H9 (cell line): ENCODE measurements at regions not wholly inside any gene's neighbourhood (a gene's known extent, or its start where the extent isn't known, plus 50 kb on each side); places are given as distances from the start of the nearest gene placed in this dataset.

Experiments used
- DNase-seq: peaks from one replicate; pipeline ENCODE4 v3.0.0-alpha.2; 2017
- H2AFZ ChIP-seq: one replicate; pipeline ENCODE4 v1.6.1; 2013; ENCODE audit warnings: mild to moderate bottlenecking, low read length, control low read depth, moderate library complexity
- H2AK5ac ChIP-seq: 2 replicates; pipeline ENCODE4 v1.6.1; 2013; ENCODE audit warnings: low read length, control low read depth, mixed read lengths; ENCODE audit not compliant: insufficient read length
- H2BK120ac ChIP-seq: one replicate; pipeline ENCODE4 v1.6.1; 2013; ENCODE audit warnings: low read depth, mild to moderate bottlenecking, low read length, control low read depth, inconsistent platforms; ENCODE audit not compliant: poor library complexity, severe bottlenecking
- H2BK12ac ChIP-seq: 2 replicates; pipeline ENCODE4 v1.6.1; 2013; ENCODE audit warnings: low read length, control low read depth, mixed read lengths, low read depth; ENCODE audit not compliant: insufficient read length
- H2BK15ac ChIP-seq: 2 replicates; pipeline ENCODE4 v1.6.1; 2013; ENCODE audit warnings: low read depth, low read length, control low read depth
- H2BK20ac ChIP-seq: one replicate; pipeline ENCODE4 v1.6.1; 2013; ENCODE audit warnings: low read depth, mild to moderate bottlenecking, low read length, control low read depth, inconsistent platforms; ENCODE audit not compliant: poor library complexity, severe bottlenecking
- H2BK5ac ChIP-seq: 2 replicates; pipeline ENCODE4 v1.6.1; 2013; ENCODE audit warnings: low read length, control low read depth, mixed read lengths; ENCODE audit not compliant: insufficient read length
- H3K14ac ChIP-seq: 2 replicates; pipeline ENCODE4 v1.6.1; 2013; ENCODE audit warnings: low read length, control low read depth; ENCODE audit not compliant: insufficient read depth
- H3K18ac ChIP-seq: 2 replicates; pipeline ENCODE4 v1.6.1; 2013; ENCODE audit warnings: low read depth, mild to moderate bottlenecking, mixed read lengths, low read length, control low read depth; ENCODE audit not compliant: insufficient read length
- H3K23ac ChIP-seq: 2 replicates; pipeline ENCODE4 v1.6.1; 2013; ENCODE audit warnings: low read length, control low read depth, mixed read lengths, low read depth; ENCODE audit not compliant: insufficient read length
- H3K23me2 ChIP-seq: 2 replicates; pipeline ENCODE4 v1.6.1; 2013; ENCODE audit warnings: low read depth, mild to moderate bottlenecking, mixed read lengths, low read length, control low read depth; ENCODE audit not compliant: insufficient read length, poor library complexity, severe bottlenecking
- H3K27ac ChIP-seq: 2 replicates; pipeline ENCODE4 v1.5.1; 2013; ENCODE audit warnings: low read length, control low read depth, mixed read lengths, low read depth; ENCODE audit not compliant: insufficient read length
- H3K27me3 ChIP-seq: 2 replicates; pipeline ENCODE4 v1.6.1; 2013; ENCODE audit warnings: low read length, control low read depth, inconsistent platforms; ENCODE audit not compliant: insufficient read depth
- H3K4ac ChIP-seq: 2 replicates; pipeline ENCODE4 v1.6.1; 2013; ENCODE audit warnings: low read depth, mild to moderate bottlenecking, control low read depth, inconsistent platforms, low read length, moderate library complexity
- H3K4me1 ChIP-seq: 2 replicates; pipeline ENCODE4 v1.6.1; 2013; ENCODE audit warnings: low read length, control low read depth, inconsistent platforms; ENCODE audit not compliant: insufficient read depth
- H3K4me2 ChIP-seq: 2 replicates; pipeline ENCODE4 v1.6.1; 2013; ENCODE audit warnings: low read length, control low read depth, mixed read lengths; ENCODE audit not compliant: insufficient read length, insufficient read depth
- H3K56ac ChIP-seq: 2 replicates; pipeline ENCODE4 v1.6.1; 2013; ENCODE audit warnings: low read depth, mild to moderate bottlenecking, mixed read lengths, low read length, control low read depth; ENCODE audit not compliant: insufficient read length
- H3K79me1 ChIP-seq: 2 replicates; pipeline ENCODE4 v1.6.1; 2013; ENCODE audit warnings: low read depth, mild to moderate bottlenecking, moderate library complexity, low read length, control low read depth, inconsistent platforms; ENCODE audit not compliant: insufficient read depth, poor library complexity, severe bottlenecking
- H3K79me2 ChIP-seq: 2 replicates; pipeline ENCODE4 v1.6.1; 2013; ENCODE audit warnings: low read length, control low read depth, inconsistent platforms; ENCODE audit not compliant: insufficient read depth
- H3K9ac ChIP-seq: 2 replicates; pipeline ENCODE4 v1.6.1; 2013; ENCODE audit warnings: low read length, control low read depth, mixed read lengths; ENCODE audit not compliant: insufficient read length; ENCODE audit errors: extremely low read depth
- H3K9me3 ChIP-seq: one replicate; pipeline ENCODE4 v1.6.1; 2013; ENCODE audit warnings: low read depth, low read length, inconsistent platforms; ENCODE audit not compliant: control insufficient read depth
- H3T11ph ChIP-seq: one replicate; pipeline ENCODE4 v1.6.1; 2013; ENCODE audit warnings: mild to moderate bottlenecking, low read length, control low read depth, inconsistent platforms
- H4K20me1 ChIP-seq: one replicate; pipeline ENCODE4 v1.6.1; 2013; ENCODE audit not compliant: control insufficient read depth, insufficient read length, insufficient read depth
- H4K5ac ChIP-seq: 2 replicates; pipeline ENCODE4 v1.6.1; 2013; ENCODE audit warnings: low read depth, mild to moderate bottlenecking, mixed read lengths, low read length, control low read depth; ENCODE audit not compliant: insufficient read length
- H4K8ac ChIP-seq: replicated peaks from 2 replicates; pipeline ENCODE4 v1.6.1; 2013; ENCODE audit warnings: low read length, control low read depth, mixed read lengths, low read depth; ENCODE audit not compliant: insufficient read length
- H4K91ac ChIP-seq: 2 replicates; pipeline ENCODE4 v1.6.1; 2013; ENCODE audit warnings: low read depth, mild to moderate bottlenecking, moderate library complexity, mixed read lengths, low read length, control low read depth; ENCODE audit not compliant: insufficient read length
- H3K27ac Mint-ChIP-seq, 3 experiments: 2 replicates in 2 of 3; 3 replicates in 1 of 3; pipeline ENCODE4 v1.8.0; 2020 to 2021; ENCODE audit warnings: mixed read lengths in 3 of 3, mild to moderate bottlenecking in 1 of 3, moderate library complexity in 1 of 3
- H3K27me3 Mint-ChIP-seq: 2 replicates; pipeline ENCODE4 v1.8.0; 2021; ENCODE audit warnings: low read depth, mild to moderate bottlenecking, moderate library complexity, mixed read lengths
- H3K36me3 Mint-ChIP-seq, 3 experiments: 2 replicates in 2 of 3; 3 replicates in 1 of 3; pipeline ENCODE4 v1.8.0; 2020 to 2021; ENCODE audit warnings: low read depth in 3 of 3, mixed read lengths in 3 of 3; ENCODE audit not compliant: insufficient read depth in 1 of 3
- H3K4me1 Mint-ChIP-seq, 2 experiments: 2 replicates each; pipeline ENCODE4 v1.8.0; 2020; ENCODE audit warnings: mixed read lengths in 2 of 2
- H3K4me3 Mint-ChIP-seq, 2 experiments: 2 replicates in 1 of 2; 3 replicates in 1 of 2; pipeline ENCODE4 v1.8.0; 2020 to 2021; ENCODE audit warnings: mild to moderate bottlenecking in 2 of 2, mixed read lengths in 2 of 2, moderate library complexity in 1 of 2
- H3K9me3 Mint-ChIP-seq, 2 experiments: 2 replicates in 1 of 2; 3 replicates in 1 of 2; pipeline ENCODE4 v1.8.0; 2020; ENCODE audit warnings: mild to moderate bottlenecking in 2 of 2, mixed read lengths in 2 of 2, moderate library complexity in 1 of 2
- CTCF ChIP-seq: fragments of 200-600 bp; sonication (generic); conservative IDR thresholded peaks from 3 replicates; pipeline ENCODE4 v1.8.0; 2021; ENCODE audit warnings: antibody characterized with exemption, mild to moderate bottlenecking
- WGBS: extraction: QIAGEN DNeasy Blood & Tissue Kit; methylation state at CpG from one replicate; pipeline ENCODE4 v1.1.7; 2013; ENCODE audit warnings: missing lambda C conversion rate, low lambda C conversion rate, mixed read lengths; ENCODE audit not compliant: insufficient read length; ENCODE audit errors: extremely low coverage; 5-methylcytosine and 5-hydroxymethylcytosine counted together

- H2AFZ ChIP-seq: no peak overlapping the region
- no peaks in the 10 kb centered on the region for H3K23me2 ChIP-seq
- H3K14ac ChIP-seq: no peak overlapping the region
- no peak overlapping the region for H2BK12ac ChIP-seq
- Mint-ChIP-seq H3K36me3 (no peaks in the 10 kb centered on the region), H3K27ac (no peak overlapping the region), H3K4me1 (peaks cover 0 to 6% of the 10 kb centered on the region in 2 experiments; a peak in 1 of 4 replicates), H3K9me3 (no peaks in the 10 kb centered on the region), H3K4me3 (no peak overlapping the region), H3K27me3 (peaks cover 1% of the 10 kb centered on the region; the same call in 1 of the 2 replicates)
- no peak for DNase-seq
- H4K8ac ChIP-seq: no peak overlapping the region
- H2BK15ac ChIP-seq: no peak overlapping the region
- H2BK120ac ChIP-seq: no peak overlapping the region
- H2AK5ac ChIP-seq: no peak overlapping the region
- no peaks in the 10 kb centered on the region for H3K9me3 ChIP-seq
- H3K4me1 ChIP-seq: no peaks in the 10 kb centered on the region
- no peak overlapping the region for H3K18ac ChIP-seq
- no peak for TF ChIP-seq CTCF
- H3K9ac ChIP-seq: no peak overlapping the region
- H3K27me3 ChIP-seq: no peaks in the 10 kb centered on the region
- no peak overlapping the region for H3T11ph ChIP-seq
- no peak overlapping the region for H2BK20ac ChIP-seq
- no peak overlapping the region for H4K5ac ChIP-seq
- H3K4ac ChIP-seq: no peak overlapping the region
- no peak overlapping the region for H3K27ac ChIP-seq
- H3K4me2 ChIP-seq: no peak overlapping the region
- H4K20me1 ChIP-seq: no peaks in the 10 kb centered on the region
- no CpG with 5 or more reads among the region's 2 CpGs for WGBS
- no peak overlapping the region for H3K56ac ChIP-seq
- H3K23ac ChIP-seq: no peak overlapping the region
- H4K91ac ChIP-seq: no peak overlapping the region
- no peak overlapping the region for H2BK5ac ChIP-seq
- H3K79me2 ChIP-seq: no peaks in the 10 kb centered on the region
- H3K79me1 ChIP-seq: no peaks in the 10 kb centered on the region
Observed at GRCh38 chr11:19578871-19579270, 133.8 kb upstream of the NAV2 start.
